GM12878 (cell line): ENCODE measurements at regions not wholly inside any gene's neighbourhood (a gene's known extent, or its start where the extent isn't known, plus 50 kb on each side); places are given as distances from the start of the nearest gene placed in this dataset.

Experiments used
- ATAC-seq: fragments of 200-7000 bp; cut with Tn5 transposase; 3 replicates; pipeline ENCODE4 v1.9.1; 2020; ENCODE audit warnings: mild to moderate bottlenecking, moderate library complexity
- BruUV-seq: library from RNA; stranded (reverse); fragments of 400-500 nt; replicated peaks from 2 replicates; lab custom pipeline; 2021; lab: Mats Ljungman, UMichigan
- CTCF ChIA-PET: fragments of 300-600 bp; sonication (Branson Sonifier 250); formaldehyde crosslinking; extraction: SDS; loops from one replicate; lab custom pipeline; 2021; ENCODE audit warnings: inconsistent platforms; lab: Yijun Ruan, JAX
- POLR2A ChIA-PET: fragments of 350-600 bp; formaldehyde crosslinking; extraction: SDS; loops from one replicate; lab custom pipeline; 2021; ENCODE audit warnings: inconsistent platforms; lab: Charles Lee
- RAD21 ChIA-PET: fragments of 300-600 bp; sonication (Branson Sonifier 250); formaldehyde crosslinking; loops from one replicate; lab custom pipeline; 2023; ENCODE audit warnings: antibody characterized with exemption; ENCODE audit not compliant: unreplicated experiment; lab: Charles Lee
- SMC1A ChIA-PET: fragments of 300-600 bp; sonication (Branson Sonifier 250); formaldehyde crosslinking; loops from one replicate; lab custom pipeline; 2023; ENCODE audit not compliant: unreplicated experiment, uncharacterized antibody; lab: Charles Lee
- DNase-seq: peaks from one replicate; pipeline ENCODE4 v3.0.0-alpha.2; 2011; ENCODE audit warnings: low read depth, low spot score
- FAIRE-seq: peaks from 3 replicates; lab custom pipeline; 2011; peaks lifted over from hg19 to GRCh38; lab: Jason Lieb, UNC
- H2AFZ ChIP-seq: 2 replicates; pipeline ENCODE4 v1.6.0; 2011; ENCODE audit warnings: low read depth, low read length, control low read depth; ENCODE audit not compliant: control insufficient read depth
- H3K27ac ChIP-seq: 2 replicates; pipeline ENCODE4 v1.5.1; 2011; ENCODE audit warnings: control low read depth; ENCODE audit not compliant: control insufficient read depth, insufficient read depth
- H3K27me3 ChIP-seq, 2 experiments: replicated peaks in 1 of 2; 2 replicates each; pipeline versions ENCODE4 v1.6.0 to v1.6.1; 2011; ENCODE audit warnings: low read length in 1 of 2; ENCODE audit not compliant: control insufficient read depth in 2 of 2, insufficient read depth in 2 of 2
- H3K36me3 ChIP-seq, 2 experiments: 2 replicates each; pipeline ENCODE4 v1.5.1; 2011; ENCODE audit warnings: low read length in 1 of 2; ENCODE audit not compliant: control insufficient read depth in 2 of 2, insufficient read depth in 2 of 2
- H3K4me1 ChIP-seq: 2 replicates; pipeline ENCODE4 v1.6.1; 2011; ENCODE audit warnings: mild to moderate bottlenecking, low read length, moderate library complexity, mixed read lengths; ENCODE audit not compliant: control insufficient read depth, insufficient read depth
- H3K4me2 ChIP-seq: 2 replicates; pipeline ENCODE4 v1.6.0; 2011; ENCODE audit warnings: control low read depth; ENCODE audit not compliant: control insufficient read depth, insufficient read depth
- H3K4me3 ChIP-seq: fragments of 200-600 bp; sonication (generic); 2 replicates; pipeline ENCODE4 v1.5.1; 2016
- H3K79me2 ChIP-seq: 2 replicates; pipeline ENCODE4 v1.6.0; 2011; ENCODE audit warnings: low read length; ENCODE audit not compliant: control insufficient read depth, insufficient read depth
- H3K9ac ChIP-seq: 2 replicates; pipeline ENCODE4 v1.8.0; 2011; ENCODE audit warnings: low read length, control low read depth, mixed read lengths; ENCODE audit not compliant: control insufficient read depth, insufficient read depth
- H3K9me3 ChIP-seq: replicated peaks from 3 replicates; pipeline ENCODE4 v1.5.1; 2011; ENCODE audit warnings: mild to moderate bottlenecking, low read length; ENCODE audit not compliant: control insufficient read depth, insufficient read depth
- H4K20me1 ChIP-seq: 2 replicates; pipeline ENCODE4 v1.6.0; 2011; ENCODE audit not compliant: control insufficient read depth, insufficient read depth
- DPF2 ChIP-seq: fragments of 450-650 bp; IDR thresholded peaks from 2 replicates; pipeline ENCODE4 v1.6.1; 2017; ENCODE audit warnings: mild to moderate bottlenecking
- IRF5 ChIP-seq: fragments of 450-650 bp; IDR thresholded peaks from 2 replicates; pipeline ENCODE4 v1.6.1; 2017; ENCODE audit warnings: borderline replicate concordance
- MYB ChIP-seq: fragments of 150-350 bp; IDR thresholded peaks from 2 replicates; pipeline ENCODE4 v1.6.1; 2014; ENCODE audit warnings: mild to moderate bottlenecking, low read depth, low read length, borderline replicate concordance
- NFYB ChIP-seq: IDR thresholded peaks from 2 replicates; pipeline ENCODE4 v1.6.1; 2011; ENCODE audit warnings: low read depth, mild to moderate bottlenecking, low read length, improper control_type of control experiment, moderate library complexity; ENCODE audit not compliant: insufficient read depth
- PAX5 ChIP-seq: IDR thresholded peaks from 2 replicates; pipeline ENCODE4 v1.6.1; 2011; ENCODE audit warnings: low read depth, low read length, borderline replicate concordance
- RCOR1 ChIP-seq: conservative IDR thresholded peaks from 2 replicates; pipeline ENCODE4 v1.6.1; 2012; ENCODE audit warnings: low read depth, low read length, improper control_type of control experiment
- ZNF217 ChIP-seq: fragments of 450-650 bp; IDR thresholded peaks from 2 replicates; pipeline ENCODE4 v1.6.1; 2017; ENCODE audit warnings: antibody characterized with exemption, mild to moderate bottlenecking
- ZZZ3 ChIP-seq: IDR thresholded peaks from 2 replicates; pipeline ENCODE4 v1.6.1; 2011; ENCODE audit warnings: low read depth; ENCODE audit not compliant: control insufficient read depth, insufficient read length
- WGBS: methylation state at CpG from one replicate; pipeline ENCODE4 v1.1.6; 2016; ENCODE audit warnings: low lambda C conversion rate; ENCODE audit not compliant: insufficient replicate concordance, insufficient coverage; ENCODE audit errors: missing lambda C conversion rate; 5-methylcytosine and 5-hydroxymethylcytosine counted together
- in situ Hi-C: fragments of 300-500 bp; cut with MboI; formaldehyde crosslinking; loops from 9 replicates; pipeline ENCODE4 v1.14.3; 2018; ENCODE audit warnings: mixed read lengths
- intact Hi-C: fragments of 100-400 bp; cut with micrococcal nuclease; formaldehyde crosslinking; loops from one replicate; pipeline ENCODE4 v1.14.2; 2022; ENCODE audit not compliant: unreplicated experiment
- TF ChIP-seq, protein P1 (sequence below): fragments of 450-650 bp; IDR thresholded peaks from 2 replicates; pipeline ENCODE4 v1.6.1; 2017; ENCODE audit warnings: antibody characterized with exemption, mild to moderate bottlenecking, moderate library complexity

DNA sequence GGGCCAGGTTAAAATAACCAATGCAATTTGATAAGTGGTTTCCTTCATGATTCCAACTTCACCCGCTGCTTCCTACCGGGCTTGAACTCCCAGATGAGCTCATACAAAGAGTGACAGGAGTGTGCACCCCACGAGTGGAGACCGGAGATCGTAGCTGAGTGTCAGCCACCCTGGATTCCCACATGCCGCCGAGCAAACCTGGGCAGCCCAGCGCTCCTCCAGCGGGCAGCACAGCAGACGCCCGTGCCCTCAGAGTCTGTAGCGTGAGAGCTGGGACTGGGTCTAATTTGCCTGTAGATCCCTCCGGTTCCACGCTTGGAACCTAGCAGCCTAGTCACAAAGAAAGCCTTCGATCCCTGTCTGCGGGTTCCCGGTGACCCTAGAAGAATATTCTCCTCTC lies 476.1 kb upstream of the MGMT start:
- Histone ChIP-seq H3K9me3 (no peaks in the 10 kb centered on the region), H3K4me3 (no peak overlapping the region), H3K79me2 (no peaks in the 10 kb centered on the region), H2AFZ (no peak overlapping the region), H3K36me3 (no peaks in the 10 kb centered on the region), H3K27me3 (no peaks in the 10 kb centered on the region), H3K4me2 (no peak overlapping the region), H3K4me1 (no peaks in the 10 kb centered on the region), H3K9ac (no peak overlapping the region), H3K27ac (no peak overlapping the region), H4K20me1 (no peaks in the 10 kb centered on the region)
- no TSS peak for BruUV-seq
- DNase-seq (no peak), FAIRE-seq (no peak), ATAC-seq (no peak)
- TF ChIP-seq IRF5 (no peak), ZZZ3 (no peak)
- RAD21 ChIA-PET, result no interaction called here
- SMC1A ChIA-PET, result no interaction called here
- CTCF ChIA-PET, result no interaction called here
- intact Hi-C loops, result no loop called here
- in situ Hi-C loops, result no loop called here
- 49% methylated on average over 17 of the region's 17 CpGs for WGBS
- POLR2A ChIA-PET, result no interaction called here

- FAIRE-seq (no peak), ATAC-seq (no peak), DNase-seq (no peak)
- H3K27ac ChIP-seq, result no peak overlapping the region
- no peak overlapping the region for H2AFZ ChIP-seq
- TF ChIP-seq RCOR1 (no peak), NFYB (no peak), MYB (no peak), ZNF217 (no peak), PAX5 (no peak), DPF2 (no peak)
- TF ChIP-seq, protein P1, sequence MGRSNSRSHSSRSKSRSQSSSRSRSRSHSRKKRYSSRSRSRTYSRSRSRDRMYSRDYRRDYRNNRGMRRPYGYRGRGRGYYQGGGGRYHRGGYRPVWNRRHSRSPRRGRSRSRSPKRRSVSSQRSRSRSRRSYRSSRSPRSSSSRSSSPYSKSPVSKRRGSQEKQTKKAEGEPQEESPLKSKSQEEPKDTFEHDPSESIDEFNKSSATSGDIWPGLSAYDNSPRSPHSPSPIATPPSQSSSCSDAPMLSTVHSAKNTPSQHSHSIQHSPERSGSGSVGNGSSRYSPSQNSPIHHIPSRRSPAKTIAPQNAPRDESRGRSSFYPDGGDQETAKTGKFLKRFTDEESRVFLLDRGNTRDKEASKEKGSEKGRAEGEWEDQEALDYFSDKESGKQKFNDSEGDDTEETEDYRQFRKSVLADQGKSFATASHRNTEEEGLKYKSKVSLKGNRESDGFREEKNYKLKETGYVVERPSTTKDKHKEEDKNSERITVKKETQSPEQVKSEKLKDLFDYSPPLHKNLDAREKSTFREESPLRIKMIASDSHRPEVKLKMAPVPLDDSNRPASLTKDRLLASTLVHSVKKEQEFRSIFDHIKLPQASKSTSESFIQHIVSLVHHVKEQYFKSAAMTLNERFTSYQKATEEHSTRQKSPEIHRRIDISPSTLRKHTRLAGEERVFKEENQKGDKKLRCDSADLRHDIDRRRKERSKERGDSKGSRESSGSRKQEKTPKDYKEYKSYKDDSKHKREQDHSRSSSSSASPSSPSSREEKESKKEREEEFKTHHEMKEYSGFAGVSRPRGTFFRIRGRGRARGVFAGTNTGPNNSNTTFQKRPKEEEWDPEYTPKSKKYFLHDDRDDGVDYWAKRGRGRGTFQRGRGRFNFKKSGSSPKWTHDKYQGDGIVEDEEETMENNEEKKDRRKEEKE, result no peak
- ChIA-PET RAD21 (no interaction called here), SMC1A (no interaction called here), POLR2A (no interaction called here), CTCF (no interaction called here)
- intact Hi-C loops, result no loop called here
- WGBS, result 2% methylated on average over 5 of the region's 5 CpGs
- H3K36me3 ChIP-seq, result no peaks in the 10 kb centered on the region
- in situ Hi-C loops, result no loop called here
- H3K4me2 ChIP-seq, result no peak overlapping the region
- H3K4me1 ChIP-seq, result no peaks in the 10 kb centered on the region
- H3K9me3 ChIP-seq, result no peaks in the 10 kb centered on the region
- H4K20me1 ChIP-seq, result no peaks in the 10 kb centered on the region
- H3K27me3 ChIP-seq, result no peaks in the 10 kb centered on the region
- H3K4me3 ChIP-seq, result no peak overlapping the region
- H3K9ac ChIP-seq, result no peak overlapping the region
- BruUV-seq, result no TSS peak
- H3K79me2 ChIP-seq, result no peaks in the 10 kb centered on the region
These were observed 474.3 kb upstream of the MGMT start for GRCh38 chr10:128992770-128993169.
